ENCODE measurements at regions not wholly inside any gene's neighbourhood (a gene's known extent, or its start where the extent isn't known, plus 50 kb on each side); places are given as distances from the start of the nearest gene placed in this dataset.

DNA sequence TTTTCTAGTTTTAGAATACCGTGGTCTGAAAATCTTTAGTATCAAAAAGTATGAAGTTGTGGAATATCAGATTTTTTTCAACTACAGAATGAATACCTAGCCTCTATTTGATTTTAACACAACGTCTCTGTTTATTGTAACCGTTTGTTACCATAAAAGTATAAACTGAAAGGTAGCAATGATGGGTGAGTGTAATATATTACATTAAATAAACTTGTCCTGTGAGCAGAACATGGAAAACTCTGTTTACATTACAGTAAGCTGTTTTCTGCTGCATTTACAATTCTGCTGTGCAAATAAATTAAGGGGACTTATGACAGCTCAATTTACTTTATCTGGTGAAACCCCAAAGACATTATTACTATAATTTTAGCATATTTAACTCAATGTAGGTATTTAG lies 62.5 kb downstream of the CHRM3 start:
- no peak for DNase-seq
- TF ChIP-seq POLR2A (IDR thresholded peaks at IDR 0.05) (no peak), CTCF (IDR thresholded peaks at IDR 0.05) (no peak)
- no peak overlapping the region for H3K4me3 ChIP-seq
- WGBS, 4 donors: 61 to 76% (median 68%) methylated on average over 3 of the region's 3 CpGs
- H3K9me3 ChIP-seq (replicated peaks in 1 of 3): no peaks in the 10 kb centered on the region
- no peak overlapping the region for H3K27ac ChIP-seq
- intact Hi-C loops (cut with DNase I): no loop called here
- H3K27me3 ChIP-seq: no peaks in the 10 kb centered on the region
- H3K4me1 ChIP-seq (replicated peaks in 1 of 2): no peaks in the 10 kb centered on the region
- no peaks in the 10 kb centered on the region for H3K36me3 ChIP-seq (replicated peaks in 1 of 2)

GRCh38 chr1:239455743-239456142 lies 69.4 kb downstream of the CHRM3 start:
- 70 to 80% (median 78%) methylated on average over 3 of the region's 3 CpGs for WGBS, 4 donors
- intact Hi-C loops (cut with DNase I): no loop called here
- no peak for DNase-seq

GRCh38 chr1:239456788-239457187 lies 70.4 kb downstream of the CHRM3 start:
- no peak for DNase-seq
- Histone ChIP-seq H3K27me3 (no peaks in the 10 kb centered on the region), H3K36me3 (replicated peaks in 1 of 2) (no peaks in the 10 kb centered on the region), H3K27ac (no peak overlapping the region), H3K4me3 (no peak overlapping the region), H3K4me1 (replicated peaks in 1 of 2) (no peaks in the 10 kb centered on the region), H3K9me3 (replicated peaks in 1 of 3) (no peaks in the 10 kb centered on the region)
- intact Hi-C loops (cut with DNase I): no loop called here
- 72 to 86% (median 84%) methylated on average over 2 of the region's 2 CpGs for WGBS, 4 donors
- no peak for TF ChIP-seq POLR2A (IDR thresholded peaks at IDR 0.05)
- TF ChIP-seq CTCF (IDR thresholded peaks at IDR 0.05): no peak

More at GRCh38 chr1:239455743-239456142, 69.4 kb downstream of the CHRM3 start:
- no peaks in the 10 kb centered on the region for H3K4me1 ChIP-seq (replicated peaks in 1 of 2)
- no peak overlapping the region for H3K4me3 ChIP-seq
- H3K27me3 ChIP-seq: no peaks in the 10 kb centered on the region
- no peak for TF ChIP-seq CTCF (IDR thresholded peaks at IDR 0.05)
- no peak for TF ChIP-seq POLR2A (IDR thresholded peaks at IDR 0.05)
- H3K36me3 ChIP-seq (replicated peaks in 1 of 2): no peaks in the 10 kb centered on the region
- no peak overlapping the region for H3K27ac ChIP-seq
- no peaks in the 10 kb centered on the region for H3K9me3 ChIP-seq (replicated peaks in 1 of 3)

GRCh38 chr1:239457491-239458143 lies 71.2 kb downstream of the CHRM3 start:
- 52 to 68% (median 54%) methylated on average over 4 of the region's 4 CpGs for WGBS, 4 donors
- H3K27ac ChIP-seq: no peak overlapping the region
- no peak overlapping the region for H3K4me3 ChIP-seq
- intact Hi-C loops (cut with DNase I): no loop called here
- no peaks in the 10 kb centered on the region for H3K4me1 ChIP-seq (replicated peaks in 1 of 2)
- no peaks in the 10 kb centered on the region for H3K27me3 ChIP-seq
- no peak for DNase-seq
- no peaks in the 10 kb centered on the region for H3K36me3 ChIP-seq (replicated peaks in 1 of 2)
- no peaks in the 10 kb centered on the region for H3K9me3 ChIP-seq (replicated peaks in 1 of 3)
- TF ChIP-seq CTCF (IDR thresholded peaks at IDR 0.05) (no peak), POLR2A (IDR thresholded peaks at IDR 0.05) (no peak)
